ENCODE measurements at regions not wholly inside any gene's neighbourhood (a gene's known extent, or its start where the extent isn't known, plus 50 kb on each side); places are given as distances from the start of the nearest gene placed in this dataset.
"Not testable (repeated sequence)": the region's sequence is repeated elsewhere in the genome, so short reads cannot be mapped to it uniquely, and the experiment has no call there.

DNA sequence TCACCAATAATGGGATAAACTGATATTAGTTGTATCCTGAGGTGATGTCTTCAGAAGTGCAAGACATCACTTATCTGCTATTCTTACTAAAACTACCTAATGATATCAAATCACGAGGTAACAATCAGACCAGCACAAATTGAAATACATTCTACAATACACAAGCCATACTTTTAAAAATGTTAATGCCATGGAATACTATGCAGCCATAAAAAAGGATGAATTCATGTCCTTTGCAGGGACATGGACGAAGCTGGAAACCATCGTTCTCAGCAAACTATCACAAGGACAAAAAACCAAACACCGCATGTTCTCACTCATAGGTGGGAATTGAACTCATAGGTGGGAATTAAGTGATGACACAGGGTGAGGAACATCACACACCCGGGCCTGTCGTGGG, 129.3 kb downstream of the SST start:
- DNase-seq (ENCODE audit: low read depth in 2 of 2), result no peak

- DNase-seq (ENCODE audit: low read depth in 2 of 2), result no peak
Observed at GRCh38 chr3:187536185-187536584, 134.0 kb downstream of the SST start.

- DNase-seq (ENCODE audit: low read depth in 2 of 2), result no peak
Observed at GRCh38 chr3:187533797-187534196, 136.4 kb downstream of the SST start.

- DNase-seq (ENCODE audit: low read depth in 2 of 2), result no peak
Observed at GRCh38 chr3:187531831-187532230, 138.4 kb downstream of the SST start.

- DNase-seq (ENCODE audit: low read depth in 2 of 2), result no peak
Observed at GRCh38 chr3:187522890-187523289, 147.3 kb downstream of the SST start.

GRCh38 chr3:187522293-187522692, 147.9 kb downstream of the SST start:
- no peak for DNase-seq (ENCODE audit: low read depth in 2 of 2)

- no peak for DNase-seq (ENCODE audit: low read depth in 2 of 2)
Observed at GRCh38 chr3:187521546-187521945, 148.6 kb downstream of the SST start.

GRCh38 chr3:187520027-187520945, 149.9 kb downstream of the SST start:
- DNase-seq (ENCODE audit: low read depth in 2 of 2), result no peak

GRCh38 chr3:187519428-187519890, 150.7 kb downstream of the SST start:
- no peak for DNase-seq (ENCODE audit: low read depth in 2 of 2)

DNA sequence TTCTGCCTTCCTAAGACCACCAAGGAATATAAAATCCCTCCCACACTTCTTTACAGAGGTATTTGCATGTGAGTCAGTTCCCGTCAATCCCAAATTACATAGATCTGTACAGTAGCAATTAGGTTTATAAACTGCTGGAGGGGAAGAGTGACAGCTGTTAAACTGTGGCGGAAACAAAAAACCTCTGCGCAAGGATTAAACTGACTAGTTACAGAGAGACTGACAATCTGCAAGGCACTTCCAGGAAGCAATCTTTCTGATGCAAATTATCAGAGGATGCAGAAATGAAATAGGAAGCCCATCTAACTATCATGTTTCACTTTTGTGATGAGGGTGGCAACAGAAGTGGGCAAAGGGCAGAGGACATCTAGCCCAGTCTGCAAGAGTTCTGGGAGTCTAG, 150.4 kb downstream of the RTP4 start:
- DNase-seq (ENCODE audit: low read depth in 2 of 2), result no peak

DNA sequence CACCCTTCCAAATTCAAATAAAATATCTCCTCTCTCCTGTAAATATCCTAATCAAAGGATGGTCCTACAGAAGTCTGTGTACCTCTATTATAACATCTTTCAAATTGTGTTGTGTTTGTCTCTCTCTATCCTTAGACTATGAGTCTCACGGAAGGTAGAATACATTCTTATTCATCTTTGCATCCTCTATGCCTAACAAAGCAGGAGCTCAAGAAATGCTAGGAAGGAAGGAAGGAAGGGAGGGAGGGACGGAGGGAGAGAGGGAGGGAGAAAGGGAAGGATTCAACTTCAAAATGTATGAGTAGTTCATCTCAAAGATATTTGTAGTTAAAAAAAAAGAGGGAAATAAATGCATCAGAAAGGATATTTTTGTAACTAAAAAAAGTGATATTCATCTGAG, 150.0 kb downstream of the RTP4 start:
- DNase-seq (ENCODE audit: low read depth in 2 of 2), result no peak

DNA sequence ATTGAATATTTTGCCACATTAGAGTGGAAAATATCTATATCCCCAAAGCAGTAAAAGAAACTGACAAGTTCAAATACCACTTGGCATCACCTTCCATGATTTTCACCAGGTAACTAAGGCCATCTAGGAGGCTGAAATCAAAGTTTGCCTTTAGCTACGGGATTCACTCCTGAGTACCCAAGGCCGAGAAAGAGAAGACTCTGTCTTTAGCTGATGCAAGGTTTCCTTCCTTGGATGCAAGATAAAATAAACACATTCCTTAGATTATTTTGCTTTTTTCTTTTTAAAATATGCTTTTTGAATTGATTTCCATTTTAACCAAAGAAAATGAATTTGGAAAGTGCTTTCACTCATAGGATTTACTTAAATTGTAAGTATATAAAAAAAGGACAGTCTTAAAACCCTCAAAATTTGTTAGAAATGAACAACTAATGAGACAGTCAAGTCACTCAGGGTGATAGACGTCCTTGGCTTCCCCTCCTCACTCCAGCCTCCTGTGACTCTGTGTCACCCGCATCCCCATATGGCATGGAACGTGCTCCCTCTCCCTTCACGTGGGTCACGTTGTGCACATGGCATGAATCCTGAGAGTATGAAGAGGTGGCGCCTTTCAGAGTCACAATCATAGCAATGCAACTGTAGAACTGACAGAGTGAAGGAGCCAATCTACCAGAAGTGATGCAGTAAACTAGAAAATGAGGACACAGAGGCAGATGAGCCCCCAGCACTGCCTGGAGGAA, 148.4 kb downstream of the RTP4 start:
- no peak for DNase-seq (ENCODE audit: low read depth in 2 of 2)

GRCh38 chr3:187507905-187508304, 139.7 kb downstream of the RTP4 start:
- DNase-seq (ENCODE audit: low read depth in 2 of 2), result no peak

DNA sequence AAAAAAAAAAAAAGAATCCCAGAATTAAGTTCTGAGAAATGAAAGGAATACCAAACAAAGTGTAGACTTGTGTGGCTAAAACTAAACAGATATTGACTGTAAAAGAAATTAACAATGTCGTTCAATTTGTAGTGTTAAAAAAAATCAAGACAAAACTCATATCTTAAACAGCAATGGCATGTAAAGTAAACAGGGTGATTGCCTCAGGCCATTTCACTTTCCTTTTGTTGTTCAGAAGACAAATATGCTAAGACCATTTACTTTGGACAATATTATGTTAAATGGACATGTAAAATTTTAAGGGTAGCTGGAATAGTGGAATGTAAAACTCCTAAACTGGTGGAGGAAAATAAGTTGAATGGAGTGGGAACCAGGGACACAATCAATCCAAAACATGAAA, 139.1 kb downstream of the RTP4 start:
- DNase-seq (ENCODE audit: low read depth in 2 of 2), result no peak

- no peak for DNase-seq (ENCODE audit: low read depth in 2 of 2)
Observed at GRCh38 chr3:187504435-187504834, 136.2 kb downstream of the RTP4 start.

DNA sequence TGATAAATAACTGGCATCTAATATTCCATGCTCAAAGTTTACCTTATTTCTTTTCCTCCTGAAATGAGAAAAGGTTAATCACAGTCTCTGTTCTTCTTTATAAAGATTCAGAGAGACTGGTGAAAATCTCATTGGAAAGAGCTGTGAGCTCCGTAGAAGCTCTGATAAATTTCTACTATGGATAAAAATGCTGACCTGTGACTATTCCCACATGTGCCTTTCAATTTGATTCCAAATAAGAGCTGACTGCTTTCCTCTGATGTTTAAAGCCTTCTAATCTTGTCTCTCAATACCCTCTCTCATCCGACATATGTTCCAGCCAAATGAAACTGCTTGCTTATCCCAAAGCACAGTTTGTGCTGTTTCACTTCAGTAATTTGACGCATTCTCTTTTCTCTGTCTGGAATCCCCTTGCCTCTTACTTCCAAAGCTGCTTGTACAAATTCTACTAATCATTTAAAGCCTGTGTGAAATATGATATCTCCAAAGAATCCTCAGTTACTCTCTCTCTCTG, 130.1 kb downstream of the RTP4 start:
- DNase-seq (ENCODE audit: low read depth in 2 of 2), result no peak

GRCh38 chr3:187497052-187497451, 128.9 kb downstream of the RTP4 start:
- no peak for DNase-seq (ENCODE audit: low read depth in 2 of 2)

- DNase-seq (ENCODE audit: low read depth in 2 of 2), result not testable (repeated sequence)
Observed at GRCh38 chr3:187494056-187494455, 125.9 kb downstream of the RTP4 start.

- DNase-seq (ENCODE audit: low read depth in 2 of 2), result no peak
Observed at GRCh38 chr3:187491371-187491770, 123.2 kb downstream of the RTP4 start.

DNA sequence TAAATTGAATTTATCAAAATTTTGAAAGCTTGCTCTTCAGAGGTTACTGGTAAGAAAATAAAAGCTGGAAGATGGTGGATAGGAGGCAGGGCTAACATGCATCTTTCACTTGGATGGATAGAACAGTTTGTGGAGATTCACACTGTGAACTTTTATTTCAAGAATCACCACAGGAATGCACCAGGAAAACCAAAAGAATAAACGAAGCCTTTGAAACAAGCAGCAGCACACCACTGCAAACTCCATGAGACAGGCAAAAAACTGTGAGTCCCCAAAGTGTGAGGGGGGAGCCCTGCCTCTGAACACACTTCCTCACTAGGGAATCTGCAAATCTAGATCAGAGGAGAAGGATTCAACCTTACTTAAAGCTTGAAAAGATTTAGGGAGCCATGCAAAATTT, 122.2 kb downstream of the RTP4 start:
- DNase-seq (ENCODE audit: low read depth in 2 of 2), result no peak

- DNase-seq (ENCODE audit: low read depth in 2 of 2), result no peak
Observed at GRCh38 chr3:187484547-187485295, 116.5 kb downstream of the RTP4 start.

GRCh38 chr3:187481426-187481825, 113.2 kb downstream of the RTP4 start:
- DNase-seq (ENCODE audit: low read depth in 2 of 2), result no peak

Data from stimulated activated CD4-positive, alpha-beta T cell treated with anti-CD3 and anti-CD28 coated beads, Interleukin-12 subunit alpha, Interleukin-12 subunit beta, amount 100 ng/mL, for 24 hours (primary cell).